GM18517 (cell line): ENCODE measurements at regions not wholly inside any gene's neighbourhood (a gene's known extent, or its start where the extent isn't known, plus 50 kb on each side); places are given as distances from the start of the nearest gene placed in this dataset.
A peak's percentile ranks its signal among the peaks of the same experiment; 100 is the strongest.

Experiments used
- ATAC-seq: cut with Tn5 transposase; IDR thresholded peaks from one replicate; pipeline ENCODE4 v1.9.1; 2021; ENCODE audit warnings: mild to moderate bottlenecking, moderate library complexity; ENCODE audit not compliant: unreplicated experiment

- ATAC-seq, result no peak
Measured at GRCh38 chr11:128052912-128053641, 534.3 kb downstream of the ETS1 start.

- no peak for ATAC-seq
Measured at GRCh38 chr11:128048121-128048520, 539.2 kb downstream of the ETS1 start.

- ATAC-seq, result no peak
Measured at GRCh38 chr11:128047026-128047425, 540.3 kb downstream of the ETS1 start.

GRCh38 chr11:128046213-128046612, 541.1 kb downstream of the ETS1 start:
- ATAC-seq, result no peak

- no peak for ATAC-seq
Measured at GRCh38 chr11:128045094-128045725, 542.1 kb downstream of the ETS1 start.

- ATAC-seq, result no peak
Measured at GRCh38 chr11:128042290-128042751, 545.0 kb downstream of the ETS1 start.

GRCh38 chr11:128040603-128041002, 546.8 kb downstream of the ETS1 start:
- no peak for ATAC-seq

GRCh38 chr11:128039140-128040021, 548.0 kb downstream of the ETS1 start:
- peak; percentile 76 for ATAC-seq

- ATAC-seq, result no peak
Measured at GRCh38 chr11:128036556-128037093, 550.7 kb downstream of the ETS1 start.

GRCh38 chr11:128036006-128036405, 551.4 kb downstream of the ETS1 start:
- no peak for ATAC-seq

GRCh38 chr11:128031538-128032134, 555.7 kb downstream of the ETS1 start:
- peak; percentile 87 for ATAC-seq

GRCh38 chr11:128029219-128029722, 558.1 kb downstream of the ETS1 start:
- no peak for ATAC-seq

- no peak for ATAC-seq
Measured at GRCh38 chr11:128026596-128026995, 560.8 kb downstream of the ETS1 start.

- no peak for ATAC-seq
Measured at GRCh38 chr11:128022761-128023160, 564.6 kb downstream of the ETS1 start.

GRCh38 chr11:128022007-128022368, 565.4 kb downstream of the ETS1 start:
- no peak for ATAC-seq

- ATAC-seq, result no peak
Measured at GRCh38 chr11:128021349-128022006, 565.9 kb downstream of the ETS1 start.

- no peak for ATAC-seq
Measured at GRCh38 chr11:128018692-128019091, 568.7 kb downstream of the ETS1 start.

GRCh38 chr11:128005562-128005961, 581.8 kb downstream of the ETS1 start:
- ATAC-seq, result no peak

GRCh38 chr11:127998421-127998820, 588.9 kb downstream of the ETS1 start:
- no peak for ATAC-seq

GRCh38 chr11:127997594-127997993, 589.8 kb downstream of the ETS1 start:
- no peak for ATAC-seq
